B cell (primary cell): ENCODE measurements at regions not wholly inside any gene's neighbourhood (a gene's known extent, or its start where the extent isn't known, plus 50 kb on each side); places are given as distances from the start of the nearest gene placed in this dataset.

Experiments used
- CTCF ChIP-seq: fragments of 200-600 bp; IDR thresholded peaks from one replicate; pipeline ENCODE4 v1.8.0; 2022; ENCODE audit warnings: antibody characterized with exemption, mild to moderate bottlenecking
- EZH2 ChIP-seq: IDR thresholded peaks from 2 replicates; pipeline ENCODE4 v1.6.1; 2012; ENCODE audit warnings: borderline replicate concordance, low read depth, mild to moderate bottlenecking, moderate library complexity, low read length; ENCODE audit not compliant: insufficient read depth, poor library complexity, severe bottlenecking

GRCh38 chr9:79962836-79963235, 391.1 kb downstream of the TLE4 start:
- TF ChIP-seq CTCF (no peak), EZH2 (no peak)
